Uterus (tissue), 3 donors: ENCODE measurements at regions not wholly inside any gene's neighbourhood (a gene's known extent, or its start where the extent isn't known, plus 50 kb on each side); places are given as distances from the start of the nearest gene placed in this dataset.

Experiments
- DNase-seq, 2 donors: peaks; one replicate each; pipeline ENCODE4 v3.0.0-alpha.2; 2019 to 2020
- H3K27ac ChIP-seq, 2 donors: fragments of 200-600 bp; sonication (generic); 1 replicate in 1 of 2; 2 replicates in 1 of 2; pipeline ENCODE4 v1.5.1; 2016 to 2018
- H3K27me3 ChIP-seq, 2 donors: fragments of 200-600 bp; sonication (generic); one replicate each; pipeline ENCODE4 v1.5.1; 2018 to 2019; ENCODE audit warnings: control low read depth in 1 of 2
- H3K36me3 ChIP-seq, 2 donors: fragments of 200-600 bp; sonication (generic); one replicate each; pipeline ENCODE4 v1.5.1; 2019; ENCODE audit warnings: control low read depth in 1 of 2
- H3K4me1 ChIP-seq, 2 donors: fragments of 200-600 bp; sonication (generic); one replicate each; pipeline ENCODE4 v1.5.1; 2018 to 2019; ENCODE audit warnings: control low read depth in 1 of 2
- H3K4me3 ChIP-seq, 2 donors: fragments of 200-600 bp; sonication (generic); 1 replicate in 1 of 2; 2 replicates in 1 of 2; pipeline ENCODE4 v1.5.1; 2018 to 2019; ENCODE audit warnings: mild to moderate bottlenecking in 1 of 2
- H3K9me3 ChIP-seq, 2 donors: fragments of 200-600 bp; sonication (generic); one replicate each; pipeline ENCODE4 v1.5.1; 2019; ENCODE audit warnings: control low read depth in 1 of 2
- CTCF ChIP-seq, 4 experiments: fragments of 200-600 bp in 2 of 4; fragments of 450-650 bp in 2 of 4; sonication (generic) in 2 of 4; IDR thresholded peaks; one replicate each; pipeline ENCODE4 v1.5.1; 2016 to 2019; ENCODE audit warnings: antibody characterized with exemption in 4 of 4, mild to moderate bottlenecking in 2 of 4, moderate library complexity in 1 of 4
- POLR2A ChIP-seq, 2 donors: fragments of 450-650 bp; IDR thresholded peaks; one replicate each; pipeline ENCODE4 v1.6.1; 2016; ENCODE audit warnings: antibody characterized with exemption in 2 of 2, mild to moderate bottlenecking in 1 of 2, moderate library complexity in 1 of 2
- intact Hi-C: fragments of 100-400 bp; cut with DNase I; formaldehyde crosslinking; loops from one replicate; pipeline ENCODE4 v1.15.1; 2023; ENCODE audit warnings: low total_unique reads
- donor health status: DM: yes; HTN: yes; CAD: no.

- H3K9me3 ChIP-seq = no peaks in the 10 kb centered on the region
- H3K36me3 ChIP-seq = no peaks in the 10 kb centered on the region
- DNase-seq = no peak
- TF ChIP-seq POLR2A (IDR thresholded peaks at IDR 0.05) (no peak), CTCF (IDR thresholded peaks at IDR 0.05) (no peak)
- intact Hi-C loops = no loop called here
- no peak overlapping the region for H3K4me3 ChIP-seq
- H3K4me1 ChIP-seq = no peaks in the 10 kb centered on the region
- no peak overlapping the region for H3K27ac ChIP-seq
- no peaks in the 10 kb centered on the region for H3K27me3 ChIP-seq
These were observed 175.2 kb downstream of the TSHZ3 start for GRCh38 chr19:31173991-31174390.

- no peak for DNase-seq
- intact Hi-C loops = no loop called here
- TF ChIP-seq POLR2A (IDR thresholded peaks at IDR 0.05) (no peak), CTCF (IDR thresholded peaks at IDR 0.05) (no peak)
These were observed 177.3 kb downstream of the TSHZ3 start for GRCh38 chr19:31171936-31172335.

GRCh38 chr19:31170046-31170445 is 179.2 kb downstream of the TSHZ3 start:
- Histone ChIP-seq H3K27me3 (no peaks in the 10 kb centered on the region), H3K4me3 (no peak overlapping the region), H3K27ac (no peak overlapping the region), H3K9me3 (no peaks in the 10 kb centered on the region), H3K36me3 (no peaks in the 10 kb centered on the region), H3K4me1 (no peaks in the 10 kb centered on the region)
- intact Hi-C loops = no loop called here
- DNase-seq = no peak
- TF ChIP-seq CTCF (IDR thresholded peaks at IDR 0.05) (no peak), POLR2A (IDR thresholded peaks at IDR 0.05) (no peak)

More at GRCh38 chr19:31171936-31172335, 177.3 kb downstream of the TSHZ3 start:
- Histone ChIP-seq H3K27ac (no peak overlapping the region), H3K36me3 (no peaks in the 10 kb centered on the region), H3K4me3 (no peak overlapping the region), H3K27me3 (no peaks in the 10 kb centered on the region), H3K4me1 (no peaks in the 10 kb centered on the region), H3K9me3 (no peaks in the 10 kb centered on the region)

- intact Hi-C loops = no loop called here
- Histone ChIP-seq H3K4me1 (no peaks in the 10 kb centered on the region), H3K27ac (no peak overlapping the region), H3K27me3 (no peaks in the 10 kb centered on the region), H3K36me3 (no peaks in the 10 kb centered on the region), H3K4me3 (no peak overlapping the region), H3K9me3 (no peaks in the 10 kb centered on the region)
- no peak for DNase-seq
- TF ChIP-seq POLR2A (IDR thresholded peaks at IDR 0.05) (no peak), CTCF (IDR thresholded peaks at IDR 0.05) (no peak)
These were observed 181.1 kb downstream of the TSHZ3 start for GRCh38 chr19:31168106-31168625.

GRCh38 chr19:31167690-31168089 is 181.5 kb downstream of the TSHZ3 start:
- DNase-seq = no peak
- H3K4me3 ChIP-seq = no peak overlapping the region
- H3K27me3 ChIP-seq = no peaks in the 10 kb centered on the region
- TF ChIP-seq CTCF (IDR thresholded peaks at IDR 0.05) (no peak), POLR2A (IDR thresholded peaks at IDR 0.05) (no peak)
- intact Hi-C loops = no loop called here
- no peaks in the 10 kb centered on the region for H3K36me3 ChIP-seq
- no peak overlapping the region for H3K27ac ChIP-seq
- H3K9me3 ChIP-seq = no peaks in the 10 kb centered on the region
- no peaks in the 10 kb centered on the region for H3K4me1 ChIP-seq
